Ascending aorta (tissue), 2 donors: ENCODE measurements at regions not wholly inside any gene's neighbourhood (a gene's known extent, or its start where the extent isn't known, plus 50 kb on each side); places are given as distances from the start of the nearest gene placed in this dataset.

Source experiments
- DNase-seq, 2 donors: peaks; one replicate each; pipeline ENCODE4 v3.0.0-alpha.2; 2019; ENCODE audit warnings: low spot score in 2 of 2
- H3K27ac ChIP-seq, 2 donors: fragments of 200-600 bp; sonication (generic); one replicate each; pipeline ENCODE4 v1.5.1; 2016 to 2017; ENCODE audit warnings: mild to moderate bottlenecking in 1 of 2
- H3K27me3 ChIP-seq: fragments of 200-600 bp; sonication (generic); one replicate; pipeline ENCODE4 v1.5.1; 2017
- H3K36me3 ChIP-seq, 2 donors: fragments of 200-600 bp; sonication (generic); one replicate each; pipeline ENCODE4 v1.5.1; 2016
- H3K4me1 ChIP-seq, 2 donors: fragments of 200-600 bp; sonication (generic); one replicate each; pipeline ENCODE4 v1.5.1; 2016 to 2017; ENCODE audit warnings: mild to moderate bottlenecking in 1 of 2
- H3K4me3 ChIP-seq, 2 donors: fragments of 200-600 bp; sonication (generic); one replicate each; pipeline ENCODE4 v1.5.1; 2016 to 2017; ENCODE audit warnings: mild to moderate bottlenecking in 1 of 2
- H3K9me3 ChIP-seq, 2 donors: fragments of 200-600 bp; sonication (generic); one replicate each; pipeline ENCODE4 v1.5.1; 2016
- intact Hi-C: fragments of 100-400 bp; cut with DNase I; formaldehyde crosslinking; loops from one replicate; pipeline ENCODE4 v1.15.1; 2023
- TF ChIP-seq, protein P1 (sequence below), 3 experiments: fragments of 200-600 bp in 2 of 3; fragments of 450-650 bp in 1 of 3; sonication (generic) in 2 of 3; IDR thresholded peaks; one replicate each; pipeline ENCODE4 v1.5.1; 2016 to 2019; ENCODE audit warnings: antibody characterized with exemption in 3 of 3, mild to moderate bottlenecking in 1 of 3, moderate library complexity in 1 of 3

DNA sequence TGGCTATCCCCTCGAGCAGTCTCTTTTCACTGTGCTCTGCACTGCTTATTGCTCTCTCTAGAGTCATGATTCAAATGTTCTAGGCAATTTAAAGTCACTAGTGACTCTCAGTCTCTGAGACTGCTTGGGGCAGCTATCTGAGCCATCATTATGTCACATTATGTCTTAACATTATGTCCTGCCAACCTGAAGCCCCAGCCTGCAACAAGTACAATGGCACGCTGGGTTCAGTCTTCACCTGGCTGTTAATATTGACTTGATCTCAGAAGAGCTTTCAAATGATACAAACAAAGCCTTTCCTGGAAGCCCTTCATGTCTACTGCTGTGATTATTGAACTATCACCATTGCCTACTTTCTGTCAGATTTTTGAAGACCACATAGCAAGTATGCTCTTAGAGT, 128.1 kb upstream of the GRM7 start:
- no peak for DNase-seq
- Histone ChIP-seq H3K36me3 (no peaks in the 10 kb centered on the region), H3K27ac (no peak overlapping the region), H3K4me1 (no peaks in the 10 kb centered on the region), H3K4me3 (no peak overlapping the region), H3K9me3 (no peaks in the 10 kb centered on the region), H3K27me3 (no peaks in the 10 kb centered on the region)
- TF ChIP-seq, protein P1, sequence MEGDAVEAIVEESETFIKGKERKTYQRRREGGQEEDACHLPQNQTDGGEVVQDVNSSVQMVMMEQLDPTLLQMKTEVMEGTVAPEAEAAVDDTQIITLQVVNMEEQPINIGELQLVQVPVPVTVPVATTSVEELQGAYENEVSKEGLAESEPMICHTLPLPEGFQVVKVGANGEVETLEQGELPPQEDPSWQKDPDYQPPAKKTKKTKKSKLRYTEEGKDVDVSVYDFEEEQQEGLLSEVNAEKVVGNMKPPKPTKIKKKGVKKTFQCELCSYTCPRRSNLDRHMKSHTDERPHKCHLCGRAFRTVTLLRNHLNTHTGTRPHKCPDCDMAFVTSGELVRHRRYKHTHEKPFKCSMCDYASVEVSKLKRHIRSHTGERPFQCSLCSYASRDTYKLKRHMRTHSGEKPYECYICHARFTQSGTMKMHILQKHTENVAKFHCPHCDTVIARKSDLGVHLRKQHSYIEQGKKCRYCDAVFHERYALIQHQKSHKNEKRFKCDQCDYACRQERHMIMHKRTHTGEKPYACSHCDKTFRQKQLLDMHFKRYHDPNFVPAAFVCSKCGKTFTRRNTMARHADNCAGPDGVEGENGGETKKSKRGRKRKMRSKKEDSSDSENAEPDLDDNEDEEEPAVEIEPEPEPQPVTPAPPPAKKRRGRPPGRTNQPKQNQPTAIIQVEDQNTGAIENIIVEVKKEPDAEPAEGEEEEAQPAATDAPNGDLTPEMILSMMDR (IDR thresholded peaks at IDR 0.05) = no peak
- intact Hi-C loops = no loop called here

DNA sequence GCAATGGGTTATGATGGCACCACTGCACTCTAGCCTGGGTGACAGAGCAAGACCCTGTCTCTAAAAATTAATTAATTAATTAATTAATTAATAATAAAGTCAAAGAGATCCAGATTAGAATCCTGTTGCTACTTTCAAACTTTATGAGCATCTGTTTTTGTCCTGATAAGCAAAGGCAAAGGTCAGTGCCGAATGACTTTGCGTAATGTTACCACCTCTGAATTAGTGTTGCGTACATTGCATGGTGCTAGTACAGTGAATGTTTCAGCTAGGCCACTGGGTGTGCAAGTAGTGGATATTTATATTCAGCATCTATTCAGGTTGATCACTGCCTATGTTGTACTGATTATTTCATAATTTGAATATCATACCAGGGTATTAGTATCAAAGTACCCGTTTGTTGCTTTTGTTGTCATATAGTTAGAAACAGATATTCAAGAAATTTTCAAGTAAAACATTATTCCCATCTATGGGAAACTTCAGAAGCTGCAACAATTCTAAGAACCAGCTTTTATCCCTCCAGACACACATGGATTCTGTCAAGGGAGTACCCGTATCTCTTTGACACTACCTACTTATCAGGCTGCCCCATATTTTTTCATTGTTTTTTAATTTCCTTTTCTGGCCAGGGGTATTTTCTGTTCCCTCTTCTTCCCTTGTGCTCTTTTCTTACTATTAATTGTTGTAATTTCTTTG, 127.1 kb upstream of the GRM7 start:
- TF ChIP-seq, protein P1 (IDR thresholded peaks at IDR 0.05) = no peak
- no peak for DNase-seq
- H3K27ac ChIP-seq = no peak overlapping the region
- no peaks in the 10 kb centered on the region for H3K27me3 ChIP-seq
- H3K4me3 ChIP-seq = no peak overlapping the region
- intact Hi-C loops = no loop called here
- no peaks in the 10 kb centered on the region for H3K4me1 ChIP-seq
- H3K9me3 ChIP-seq = no peaks in the 10 kb centered on the region
- no peaks in the 10 kb centered on the region for H3K36me3 ChIP-seq

DNA sequence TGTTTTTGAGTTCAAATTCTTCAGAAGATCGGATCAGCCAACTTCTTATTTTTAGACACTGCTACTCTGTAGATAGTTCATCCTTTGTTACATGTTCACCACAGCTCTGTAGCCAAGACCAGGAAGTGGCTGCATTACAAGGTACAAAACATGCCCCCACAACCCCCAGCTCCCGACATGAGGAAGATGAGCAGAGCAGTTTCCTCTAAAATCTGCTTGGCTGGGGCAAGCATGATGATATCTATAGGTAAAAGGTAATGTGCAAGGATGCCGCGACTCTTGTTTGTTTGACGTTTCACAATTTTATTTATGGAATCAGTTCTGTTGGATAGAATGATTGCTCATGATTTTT, 126.5 kb upstream of the GRM7 start:
- intact Hi-C loops = no loop called here
- TF ChIP-seq, protein P1 (IDR thresholded peaks at IDR 0.05) = no peak

DNA sequence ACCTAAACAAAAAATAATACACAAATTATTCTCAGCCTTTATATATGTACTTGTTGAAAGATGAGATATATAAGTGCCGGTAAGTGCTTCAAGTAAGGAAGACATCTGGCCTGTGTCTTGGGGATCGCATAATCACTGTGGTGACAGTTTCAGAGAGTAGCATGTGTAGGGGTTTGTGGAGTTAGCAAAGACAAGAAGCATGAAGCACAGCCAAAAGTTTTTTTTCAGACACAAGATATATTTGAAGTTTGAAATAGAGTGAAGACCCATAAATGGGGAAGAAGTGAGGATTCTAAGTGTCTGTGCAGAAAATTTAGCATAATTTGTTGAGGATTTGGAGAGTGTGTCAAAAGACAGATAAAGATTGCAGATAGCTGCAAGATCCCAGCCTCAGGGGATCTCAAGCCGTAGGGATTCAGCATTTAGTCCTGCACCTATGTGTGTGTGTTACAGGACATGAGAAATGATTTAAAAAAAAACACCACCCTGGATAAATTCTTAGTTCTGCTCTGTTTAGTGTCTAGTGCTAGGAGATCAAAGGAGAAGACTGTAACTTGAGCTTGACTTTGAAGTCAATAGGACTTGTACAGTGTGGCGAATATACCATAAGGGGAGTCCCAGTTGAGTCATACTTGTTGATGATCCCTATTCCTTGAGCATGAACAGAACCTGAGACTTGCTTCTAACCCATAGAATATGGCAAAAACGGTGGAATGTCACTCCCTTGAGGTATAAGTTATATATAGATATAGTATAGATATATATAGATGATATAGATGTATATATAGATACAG, 123.9 kb upstream of the GRM7 start:
- Histone ChIP-seq H3K4me3 (no peak overlapping the region), H3K36me3 (no peaks in the 10 kb centered on the region), H3K27ac (no peak overlapping the region), H3K27me3 (no peaks in the 10 kb centered on the region), H3K4me1 (no peaks in the 10 kb centered on the region), H3K9me3 (no peaks in the 10 kb centered on the region)
- intact Hi-C loops = no loop called here
- TF ChIP-seq, protein P1 (IDR thresholded peaks at IDR 0.05) = no peak
- no peak for DNase-seq

More for the DNA sequence above, 126.5 kb upstream of the GRM7 start:
- H3K4me3 ChIP-seq = no peak overlapping the region
- DNase-seq = no peak
- no peaks in the 10 kb centered on the region for H3K27me3 ChIP-seq
- H3K27ac ChIP-seq = no peak overlapping the region
- no peaks in the 10 kb centered on the region for H3K9me3 ChIP-seq
- H3K4me1 ChIP-seq = no peaks in the 10 kb centered on the region
- H3K36me3 ChIP-seq = no peaks in the 10 kb centered on the region

DNA sequence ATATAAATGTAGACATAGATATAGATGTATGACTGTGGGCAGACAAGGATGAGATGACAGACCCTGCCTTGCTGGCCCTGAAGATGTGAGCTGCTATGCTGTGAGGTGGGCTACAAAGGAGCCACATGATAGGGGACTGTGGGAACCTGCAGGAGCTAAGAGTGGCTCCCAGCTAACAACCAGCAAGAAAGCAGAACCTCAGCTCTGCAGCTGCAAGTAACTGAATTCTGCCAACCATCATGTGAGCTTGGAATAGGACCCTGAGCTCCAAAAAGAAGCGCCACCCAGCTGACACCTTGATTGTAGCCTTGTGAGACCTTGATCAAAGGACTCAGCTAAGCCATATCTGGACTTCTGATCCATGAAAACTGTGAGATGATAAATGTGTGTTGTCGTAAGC, 123.3 kb upstream of the GRM7 start:
- H3K27ac ChIP-seq = no peak overlapping the region
- H3K4me3 ChIP-seq = no peak overlapping the region
- intact Hi-C loops = no loop called here
- no peaks in the 10 kb centered on the region for H3K36me3 ChIP-seq
- H3K9me3 ChIP-seq = no peaks in the 10 kb centered on the region
- TF ChIP-seq, protein P1 (IDR thresholded peaks at IDR 0.05) = no peak
- H3K27me3 ChIP-seq = no peaks in the 10 kb centered on the region
- no peaks in the 10 kb centered on the region for H3K4me1 ChIP-seq
- DNase-seq = no peak
